GM10248 (cell line): ENCODE measurements at regions not wholly inside any gene's neighbourhood (a gene's known extent, or its start where the extent isn't known, plus 50 kb on each side); places are given as distances from the start of the nearest gene placed in this dataset.

Source experiments
- CTCF ChIA-PET: fragments of 300-600 bp; sonication (Branson Sonifier 250); formaldehyde crosslinking; extraction: SDS; loops from one replicate; lab custom pipeline; 2021; ENCODE audit warnings: antibody characterized with exemption; lab: Yijun Ruan, JAX
- POLR2A ChIA-PET: fragments of 350-650 bp; sonication (Branson Sonifier 250); formaldehyde crosslinking; extraction: SDS; loops from one replicate; lab custom pipeline; 2020; ENCODE audit warnings: antibody characterized with exemption; lab: Yijun Ruan, JAX
- DNase-seq: peaks from one replicate; pipeline ENCODE4 v3.0.0; 2012; ENCODE audit errors: extremely low spot score
- TF ChIP-seq, protein P1 (sequence below): IDR thresholded peaks from 2 replicates; pipeline ENCODE4 v1.5.1; 2012; ENCODE audit warnings: mild to moderate bottlenecking, low read depth; ENCODE audit errors: extremely low read depth, missing control alignments, control extremely low read depth

DNA sequence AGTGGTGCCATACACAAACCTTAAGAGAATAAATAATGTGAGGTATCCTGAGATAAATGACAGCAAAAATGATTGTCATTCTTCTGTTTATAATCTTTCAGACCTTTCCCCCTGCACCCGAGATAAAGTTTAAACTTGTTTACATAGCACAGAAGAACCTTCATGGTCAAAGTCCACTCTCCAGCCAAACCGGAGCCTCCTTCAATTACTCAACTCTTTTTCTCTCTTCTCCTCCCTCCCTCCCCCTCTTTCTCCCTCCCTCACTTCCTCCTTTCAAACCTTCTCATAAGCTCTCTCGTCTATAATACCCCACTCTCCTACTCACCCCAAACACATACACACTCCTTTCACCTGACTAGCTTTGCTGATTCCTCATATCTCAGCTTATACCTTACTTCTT lies 198.9 kb downstream of the EFHB start:
- TF ChIP-seq, protein P1, sequence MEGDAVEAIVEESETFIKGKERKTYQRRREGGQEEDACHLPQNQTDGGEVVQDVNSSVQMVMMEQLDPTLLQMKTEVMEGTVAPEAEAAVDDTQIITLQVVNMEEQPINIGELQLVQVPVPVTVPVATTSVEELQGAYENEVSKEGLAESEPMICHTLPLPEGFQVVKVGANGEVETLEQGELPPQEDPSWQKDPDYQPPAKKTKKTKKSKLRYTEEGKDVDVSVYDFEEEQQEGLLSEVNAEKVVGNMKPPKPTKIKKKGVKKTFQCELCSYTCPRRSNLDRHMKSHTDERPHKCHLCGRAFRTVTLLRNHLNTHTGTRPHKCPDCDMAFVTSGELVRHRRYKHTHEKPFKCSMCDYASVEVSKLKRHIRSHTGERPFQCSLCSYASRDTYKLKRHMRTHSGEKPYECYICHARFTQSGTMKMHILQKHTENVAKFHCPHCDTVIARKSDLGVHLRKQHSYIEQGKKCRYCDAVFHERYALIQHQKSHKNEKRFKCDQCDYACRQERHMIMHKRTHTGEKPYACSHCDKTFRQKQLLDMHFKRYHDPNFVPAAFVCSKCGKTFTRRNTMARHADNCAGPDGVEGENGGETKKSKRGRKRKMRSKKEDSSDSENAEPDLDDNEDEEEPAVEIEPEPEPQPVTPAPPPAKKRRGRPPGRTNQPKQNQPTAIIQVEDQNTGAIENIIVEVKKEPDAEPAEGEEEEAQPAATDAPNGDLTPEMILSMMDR: no peak
- no peak for DNase-seq
- ChIA-PET CTCF (interaction anchor here (1.7 kb wide), 1 partner anchor 15 kb away, joined by 3 read pairs; no protein-coding TSS in a partner anchor), POLR2A (interaction anchor here (0.5 kb wide), 1 partner anchor 506 kb away, joined by 3 read pairs; no protein-coding TSS in a partner anchor)

- TF ChIP-seq, protein P1: no peak
These were observed 199.6 kb downstream of the EFHB start for GRCh38 chr3:19734453-19734852.

GRCh38 chr3:19725000-19725399 lies 209.0 kb downstream of the EFHB start:
- DNase-seq: no peak
- TF ChIP-seq, protein P1: no peak
- ChIA-PET POLR2A (no interaction called here), CTCF (interaction anchor here (0.9 to 1.1 kb wide), 2 partner anchors 8 to 13 kb away, joined by 3 read pairs; no protein-coding TSS in a partner anchor)

More at GRCh38 chr3:19734453-19734852, 199.6 kb downstream of the EFHB start:
- DNase-seq: no peak
- ChIA-PET POLR2A (no interaction called here), CTCF (interaction anchor here (1.7 kb wide), 1 partner anchor 14 kb away, joined by 3 read pairs; no protein-coding TSS in a partner anchor)

GRCh38 chr3:19717736-19718135 lies 216.3 kb downstream of the EFHB start:
- ChIA-PET POLR2A (no interaction called here), CTCF (no interaction called here)
- TF ChIP-seq, protein P1: no peak
- DNase-seq: no peak

DNA sequence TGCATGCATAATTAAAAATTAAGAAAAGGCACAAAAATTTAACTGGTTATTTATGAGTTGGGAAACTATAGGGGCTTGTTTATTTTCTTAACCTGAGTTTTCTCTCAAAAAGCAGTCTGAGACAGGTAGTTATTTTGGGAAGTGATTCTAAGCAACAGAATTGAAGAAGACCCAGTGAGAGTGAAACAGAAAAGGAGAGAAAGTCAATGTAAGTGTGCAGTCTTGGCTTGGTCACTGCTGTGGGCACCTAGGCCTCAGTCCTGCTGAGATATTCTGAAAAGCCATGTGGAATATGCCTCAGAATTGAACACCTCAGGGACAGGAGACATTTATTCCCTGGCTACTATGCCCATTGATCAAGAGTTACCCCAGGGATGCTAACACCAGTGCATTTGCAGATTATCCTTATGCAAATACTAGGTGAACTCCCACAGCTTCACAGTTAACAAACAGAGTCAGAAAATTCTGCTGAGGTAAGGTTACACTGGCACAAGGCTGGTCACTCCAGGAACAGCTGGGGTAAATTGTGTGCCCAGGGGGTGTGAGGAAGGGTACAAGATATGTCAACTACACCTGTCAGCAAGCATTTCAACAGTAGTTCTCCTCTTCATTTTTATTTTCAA lies 222.7 kb downstream of the EFHB start:
- TF ChIP-seq, protein P1: no peak
- DNase-seq: no peak
- ChIA-PET POLR2A (no interaction called here), CTCF (interaction anchor here (1.4 kb wide), 2 partner anchors 11 to 14 kb away, joined by 3 to 5 read pairs; no protein-coding TSS in a partner anchor)

DNA sequence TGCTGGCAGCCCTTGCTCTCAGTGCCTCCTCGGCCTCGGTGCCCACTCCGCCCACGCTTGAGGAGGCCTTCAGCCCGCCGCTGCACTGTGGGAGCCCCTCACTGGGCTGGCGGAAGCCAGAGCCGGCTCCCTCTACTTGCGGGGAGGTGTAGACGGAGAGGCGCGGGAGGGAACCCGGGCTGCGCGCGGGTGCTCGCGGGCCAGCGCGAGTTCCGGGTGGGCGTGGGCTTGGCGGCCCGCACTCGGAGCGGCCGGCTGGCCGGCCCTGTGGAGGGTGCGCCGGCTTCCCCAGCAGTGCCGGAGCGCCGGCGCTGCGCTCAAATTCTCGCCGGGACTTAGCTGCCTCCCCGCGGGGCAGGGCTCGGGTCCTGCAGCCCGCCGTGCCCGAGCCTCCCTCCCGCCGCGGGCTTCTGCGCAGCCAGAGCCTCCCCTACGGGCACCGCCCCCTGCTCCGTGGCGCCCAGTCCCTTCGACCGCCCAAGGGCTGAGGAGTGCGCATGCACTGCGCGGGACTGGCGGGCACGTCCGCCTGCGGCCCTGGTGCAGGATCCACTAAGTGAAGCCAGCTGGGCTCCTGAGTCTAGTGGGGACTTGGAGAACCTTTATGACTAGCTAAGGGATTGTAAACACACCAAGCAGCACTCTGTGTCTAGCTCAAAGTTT lies 231.5 kb downstream of the EFHB start:
- ChIA-PET CTCF (interaction anchor here (0.9 to 1.6 kb wide), 3 partner anchors 8 to 354 kb away, joined by 3 to 4 read pairs (median 4); no protein-coding TSS in a partner anchor), POLR2A (no interaction called here)
- no peak for DNase-seq

More for the DNA sequence above, 231.5 kb downstream of the EFHB start:
- TF ChIP-seq, protein P1: no peak
